Breast epithelium (tissue), 4 donors: ENCODE measurements at regions not wholly inside any gene's neighbourhood (a gene's known extent, or its start where the extent isn't known, plus 50 kb on each side); places are given as distances from the start of the nearest gene placed in this dataset.

Experiments used
- DNase-seq, 2 donors: peaks; one replicate each; pipeline ENCODE4 v3.0.0-alpha.2; 2019; ENCODE audit warnings: low spot score in 2 of 2
- H3K27ac ChIP-seq, 2 donors: fragments of 200-600 bp; sonication (generic) in 1 of 2; one replicate each; pipeline ENCODE4 v1.5.1; 2016 to 2019; ENCODE audit warnings: mild to moderate bottlenecking in 1 of 2
- H3K27me3 ChIP-seq, 2 donors: fragments of 200-600 bp; sonication (generic) in 1 of 2; one replicate each; pipeline versions ENCODE4 v1.5.1 to v1.6.0; 2017 to 2019; ENCODE audit warnings: control low read depth in 1 of 2, mild to moderate bottlenecking in 1 of 2
- H3K36me3 ChIP-seq: fragments of 200-600 bp; one replicate; pipeline ENCODE4 v1.5.1; 2019
- H3K4me1 ChIP-seq, 2 donors: fragments of 200-600 bp; sonication (generic); one replicate each; pipeline ENCODE4 v1.5.1; 2016 to 2019; ENCODE audit warnings: control low read depth in 1 of 2
- H3K4me3 ChIP-seq, 3 donors: fragments of 200-600 bp; sonication (generic); 1 replicate in 2 of 3; 2 replicates in 1 of 3; pipeline ENCODE4 v1.5.1; 2016 to 2019; ENCODE audit warnings: mild to moderate bottlenecking in 3 of 3, moderate library complexity in 2 of 3
- H3K9me3 ChIP-seq, 2 donors: fragments of 200-600 bp; sonication (generic) in 1 of 2; one replicate each; pipeline ENCODE4 v1.5.1; 2016 to 2019; ENCODE audit warnings: control low read depth in 1 of 2
- POLR2A ChIP-seq: fragments of 450-650 bp; IDR thresholded peaks from one replicate; pipeline ENCODE4 v1.6.1; 2016; ENCODE audit warnings: antibody characterized with exemption, mild to moderate bottlenecking, moderate library complexity
- POLR2AphosphoS5 ChIP-seq, 3 donors: sonication (generic); formaldehyde crosslinking; IDR thresholded peaks; one replicate each; pipeline ENCODE4 v1.6.1; 2017; ENCODE audit warnings: antibody characterized with exemption in 3 of 3
- intact Hi-C: fragments of 100-400 bp; cut with DNase I; formaldehyde crosslinking; loops from one replicate; pipeline ENCODE4 v1.15.1; 2023; ENCODE audit warnings: low total_unique reads
- TF ChIP-seq, protein P1 (sequence below), 3 donors: fragments of 450-650 bp; IDR thresholded peaks; one replicate each; pipeline ENCODE4 v1.5.1; 2016 to 2017; ENCODE audit warnings: antibody characterized with exemption in 3 of 3, mild to moderate bottlenecking in 3 of 3, moderate library complexity in 3 of 3

DNA sequence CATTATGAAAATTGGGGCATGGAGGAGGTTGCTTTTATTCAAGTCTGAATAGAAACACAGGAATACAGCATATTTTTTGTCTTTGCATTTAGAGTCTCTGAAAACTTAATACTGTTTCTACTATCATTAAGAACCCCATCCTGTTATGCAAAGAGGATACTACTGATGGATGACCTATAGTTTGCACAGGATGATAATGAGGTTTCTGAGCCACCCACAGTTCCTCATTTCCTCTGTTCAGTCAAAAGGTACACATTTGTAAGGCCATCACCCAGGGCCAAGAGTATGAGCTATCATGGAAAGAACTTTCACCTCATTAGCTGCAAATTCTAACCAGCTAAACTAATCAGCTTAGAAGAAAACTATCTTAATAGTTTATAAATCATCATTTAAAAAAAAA, 213.0 kb upstream of the CHRM2 start:
- TF ChIP-seq, protein P1, sequence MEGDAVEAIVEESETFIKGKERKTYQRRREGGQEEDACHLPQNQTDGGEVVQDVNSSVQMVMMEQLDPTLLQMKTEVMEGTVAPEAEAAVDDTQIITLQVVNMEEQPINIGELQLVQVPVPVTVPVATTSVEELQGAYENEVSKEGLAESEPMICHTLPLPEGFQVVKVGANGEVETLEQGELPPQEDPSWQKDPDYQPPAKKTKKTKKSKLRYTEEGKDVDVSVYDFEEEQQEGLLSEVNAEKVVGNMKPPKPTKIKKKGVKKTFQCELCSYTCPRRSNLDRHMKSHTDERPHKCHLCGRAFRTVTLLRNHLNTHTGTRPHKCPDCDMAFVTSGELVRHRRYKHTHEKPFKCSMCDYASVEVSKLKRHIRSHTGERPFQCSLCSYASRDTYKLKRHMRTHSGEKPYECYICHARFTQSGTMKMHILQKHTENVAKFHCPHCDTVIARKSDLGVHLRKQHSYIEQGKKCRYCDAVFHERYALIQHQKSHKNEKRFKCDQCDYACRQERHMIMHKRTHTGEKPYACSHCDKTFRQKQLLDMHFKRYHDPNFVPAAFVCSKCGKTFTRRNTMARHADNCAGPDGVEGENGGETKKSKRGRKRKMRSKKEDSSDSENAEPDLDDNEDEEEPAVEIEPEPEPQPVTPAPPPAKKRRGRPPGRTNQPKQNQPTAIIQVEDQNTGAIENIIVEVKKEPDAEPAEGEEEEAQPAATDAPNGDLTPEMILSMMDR (IDR thresholded peaks at IDR 0.05) = no peak
- TF ChIP-seq POLR2A (no peak), POLR2AphosphoS5 (IDR thresholded peaks at IDR 0.05) (no peak)
- Histone ChIP-seq H3K4me1 (no peaks in the 10 kb centered on the region), H3K27ac (no peak overlapping the region), H3K27me3 (no peaks in the 10 kb centered on the region), H3K36me3 (no peaks in the 10 kb centered on the region), H3K9me3 (no peaks in the 10 kb centered on the region), H3K4me3 (no peak overlapping the region)
- intact Hi-C loops = no loop called here
- no peak for DNase-seq

DNA sequence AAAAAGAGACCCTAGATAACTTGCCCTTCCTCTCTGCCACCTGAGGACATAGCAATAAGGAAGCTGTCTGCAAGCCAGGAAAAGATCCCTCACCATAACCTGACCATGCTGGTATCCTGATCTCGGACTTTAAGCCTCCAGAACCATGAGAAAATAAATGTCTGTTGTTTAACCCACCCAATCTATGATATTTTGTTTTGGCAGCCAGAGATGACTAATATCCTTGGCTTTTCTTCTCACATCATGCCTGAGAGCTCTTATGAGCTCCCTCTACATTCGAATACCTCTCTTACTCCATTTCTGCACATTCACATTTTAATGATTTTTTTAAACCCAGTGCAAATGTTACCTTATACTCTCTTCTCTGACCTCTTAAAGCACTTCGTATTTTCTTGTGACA, 214.0 kb upstream of the CHRM2 start:
- H3K4me1 ChIP-seq = no peaks in the 10 kb centered on the region
- DNase-seq = no peak
- intact Hi-C loops = no loop called here
- no peaks in the 10 kb centered on the region for H3K36me3 ChIP-seq
- no peak overlapping the region for H3K4me3 ChIP-seq
- H3K27ac ChIP-seq = no peak overlapping the region
- no peaks in the 10 kb centered on the region for H3K27me3 ChIP-seq
- TF ChIP-seq, protein P1 (IDR thresholded peaks at IDR 0.05) = no peak
- TF ChIP-seq POLR2AphosphoS5 (IDR thresholded peaks at IDR 0.05) = no peak
- H3K9me3 ChIP-seq = no peaks in the 10 kb centered on the region

DNA sequence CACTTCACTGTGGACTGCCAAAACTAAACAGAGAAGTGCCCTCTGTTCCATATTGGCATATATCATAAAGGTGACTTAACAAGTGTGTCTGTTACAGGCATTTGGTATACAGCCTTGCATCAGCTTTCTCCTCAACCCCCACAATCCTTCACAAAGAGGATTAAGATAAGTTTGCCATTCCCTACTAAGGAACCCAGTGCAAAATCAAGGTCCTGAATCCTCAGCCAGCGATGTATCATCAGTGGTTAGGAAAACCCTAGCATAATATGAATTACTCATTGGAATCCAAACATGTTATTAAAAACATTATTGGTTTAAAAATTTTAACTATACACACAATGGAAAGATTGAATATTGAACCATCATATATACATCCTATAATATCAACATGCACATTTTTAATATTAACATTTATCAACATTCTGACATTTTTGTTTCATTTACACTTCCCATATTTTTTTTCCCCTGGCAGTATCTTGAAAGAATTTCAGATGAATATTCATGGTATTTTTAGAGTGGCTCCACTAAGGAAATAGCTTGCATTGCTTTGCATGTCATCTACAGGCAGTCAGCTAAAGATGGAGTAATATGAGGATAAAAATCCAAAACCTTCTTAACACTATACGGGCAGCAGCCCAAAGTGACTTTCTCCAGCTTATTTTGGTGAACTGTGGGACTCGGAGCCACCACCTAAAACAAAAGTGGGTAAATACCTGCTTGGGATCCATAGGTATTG, 215.6 kb upstream of the CHRM2 start:
- Histone ChIP-seq H3K27ac (no peak overlapping the region), H3K9me3 (no peaks in the 10 kb centered on the region), H3K4me3 (no peak overlapping the region), H3K4me1 (no peaks in the 10 kb centered on the region), H3K36me3 (no peaks in the 10 kb centered on the region), H3K27me3 (no peaks in the 10 kb centered on the region)
- TF ChIP-seq POLR2A (no peak), POLR2AphosphoS5 (IDR thresholded peaks at IDR 0.05) (no peak)
- TF ChIP-seq, protein P1 (IDR thresholded peaks at IDR 0.05) = no peak
- DNase-seq = no peak
- intact Hi-C loops = no loop called here

DNA sequence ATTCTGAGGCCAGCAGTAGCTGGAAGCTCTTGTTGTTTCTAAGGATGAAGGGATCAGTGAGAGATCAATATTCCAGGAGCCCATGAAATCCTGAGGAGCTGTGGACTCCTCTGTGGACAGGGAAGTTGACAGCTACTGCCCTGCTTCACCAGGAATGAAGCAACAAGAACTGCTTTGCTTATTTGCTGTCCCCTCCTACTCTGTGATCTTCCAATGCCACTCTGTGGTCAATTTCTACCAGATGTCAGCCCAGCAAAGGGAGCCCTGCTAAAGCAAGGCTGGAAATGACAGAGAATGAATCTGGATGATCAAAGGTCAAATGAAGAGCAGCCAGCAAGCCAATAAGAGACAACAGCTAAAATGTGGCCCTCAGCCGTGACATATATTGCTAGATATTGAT, 227.5 kb upstream of the CHRM2 start:
- TF ChIP-seq POLR2AphosphoS5 (IDR thresholded peaks at IDR 0.05) = no peak
- no peak for TF ChIP-seq POLR2A
- Histone ChIP-seq H3K27me3 (no peaks in the 10 kb centered on the region), H3K27ac (no peak overlapping the region), H3K4me1 (no peaks in the 10 kb centered on the region), H3K36me3 (no peaks in the 10 kb centered on the region), H3K9me3 (no peaks in the 10 kb centered on the region), H3K4me3 (no peak overlapping the region)
- DNase-seq = no peak
- intact Hi-C loops = no loop called here

DNA sequence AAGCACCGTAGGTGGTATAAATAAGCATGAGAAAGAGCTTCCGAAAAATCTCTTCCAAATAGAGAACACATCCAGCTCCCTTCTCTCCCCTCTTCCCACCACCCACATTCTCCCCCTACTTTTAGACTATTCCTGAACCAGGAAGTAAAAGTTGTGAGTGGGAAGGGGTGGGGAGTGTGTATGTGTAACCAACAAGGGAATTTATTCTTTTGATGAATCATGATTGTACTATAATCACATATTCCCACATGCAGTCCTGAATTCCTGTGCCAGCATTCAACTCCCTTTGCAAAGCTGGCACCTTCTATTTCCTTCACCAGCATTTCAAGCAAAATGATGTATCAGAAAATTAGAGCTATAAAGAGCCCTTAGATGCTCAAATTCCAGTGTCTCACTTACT, 230.6 kb upstream of the CHRM2 start:
- Histone ChIP-seq H3K36me3 (no peaks in the 10 kb centered on the region), H3K27me3 (no peaks in the 10 kb centered on the region), H3K4me3 (no peak overlapping the region), H3K4me1 (no peaks in the 10 kb centered on the region), H3K27ac (no peak overlapping the region), H3K9me3 (no peaks in the 10 kb centered on the region)
- DNase-seq = no peak
- TF ChIP-seq POLR2A = no peak
- TF ChIP-seq POLR2AphosphoS5 (IDR thresholded peaks at IDR 0.05) = no peak
- TF ChIP-seq, protein P1 (IDR thresholded peaks at IDR 0.05) = no peak
- intact Hi-C loops = no loop called here
